Ascending aorta (tissue), 2 donors: ENCODE measurements at regions not wholly inside any gene's neighbourhood (a gene's known extent, or its start where the extent isn't known, plus 50 kb on each side); places are given as distances from the start of the nearest gene placed in this dataset.

Experiments
- DNase-seq, 2 donors: peaks; one replicate each; pipeline ENCODE4 v3.0.0-alpha.2; 2019; ENCODE audit warnings: low spot score in 2 of 2
- H3K27ac ChIP-seq, 2 donors: fragments of 200-600 bp; sonication (generic); one replicate each; pipeline ENCODE4 v1.5.1; 2016 to 2017; ENCODE audit warnings: mild to moderate bottlenecking in 1 of 2
- H3K27me3 ChIP-seq: fragments of 200-600 bp; sonication (generic); one replicate; pipeline ENCODE4 v1.5.1; 2017
- H3K36me3 ChIP-seq, 2 donors: fragments of 200-600 bp; sonication (generic); one replicate each; pipeline ENCODE4 v1.5.1; 2016
- H3K4me1 ChIP-seq, 2 donors: fragments of 200-600 bp; sonication (generic); one replicate each; pipeline ENCODE4 v1.5.1; 2016 to 2017; ENCODE audit warnings: mild to moderate bottlenecking in 1 of 2
- H3K4me3 ChIP-seq, 2 donors: fragments of 200-600 bp; sonication (generic); one replicate each; pipeline ENCODE4 v1.5.1; 2016 to 2017; ENCODE audit warnings: mild to moderate bottlenecking in 1 of 2
- H3K9me3 ChIP-seq, 2 donors: fragments of 200-600 bp; sonication (generic); one replicate each; pipeline ENCODE4 v1.5.1; 2016
- CTCF ChIP-seq, 3 experiments: fragments of 200-600 bp in 2 of 3; fragments of 450-650 bp in 1 of 3; sonication (generic) in 2 of 3; IDR thresholded peaks; one replicate each; pipeline ENCODE4 v1.5.1; 2016 to 2019; ENCODE audit warnings: antibody characterized with exemption in 3 of 3, mild to moderate bottlenecking in 1 of 3, moderate library complexity in 1 of 3
- intact Hi-C: fragments of 100-400 bp; cut with DNase I; formaldehyde crosslinking; loops from one replicate; pipeline ENCODE4 v1.15.1; 2023

GRCh38 chr9:106445107-106445506, 417.9 kb upstream of the ZNF462 start:
- intact Hi-C loops = no loop called here
- Histone ChIP-seq H3K36me3 (no peaks in the 10 kb centered on the region), H3K4me3 (no peak overlapping the region)

GRCh38 chr9:106449336-106449927, 413.5 kb upstream of the ZNF462 start:
- no peaks in the 10 kb centered on the region for H3K4me1 ChIP-seq
- intact Hi-C loops = no loop called here
- no peaks in the 10 kb centered on the region for H3K36me3 ChIP-seq
- H3K9me3 ChIP-seq = no peaks in the 10 kb centered on the region
- TF ChIP-seq CTCF (IDR thresholded peaks at IDR 0.05) = no peak
- no peak overlapping the region for H3K4me3 ChIP-seq
- no peaks in the 10 kb centered on the region for H3K27me3 ChIP-seq
- no peak overlapping the region for H3K27ac ChIP-seq
- DNase-seq = no peak

More at GRCh38 chr9:106445107-106445506, 417.9 kb upstream of the ZNF462 start:
- DNase-seq = no peak
- H3K9me3 ChIP-seq = no peaks in the 10 kb centered on the region
- no peaks in the 10 kb centered on the region for H3K4me1 ChIP-seq
- no peak overlapping the region for H3K27ac ChIP-seq
- TF ChIP-seq CTCF (IDR thresholded peaks at IDR 0.05) = no peak
- H3K27me3 ChIP-seq = no peaks in the 10 kb centered on the region

- Histone ChIP-seq H3K9me3 (no peaks in the 10 kb centered on the region), H3K27ac (no peak overlapping the region), H3K27me3 (no peaks in the 10 kb centered on the region), H3K4me1 (no peaks in the 10 kb centered on the region), H3K36me3 (no peaks in the 10 kb centered on the region), H3K4me3 (no peak overlapping the region)
- no peak for TF ChIP-seq CTCF (IDR thresholded peaks at IDR 0.05)
- DNase-seq = no peak
- intact Hi-C loops = no loop called here
Measured at GRCh38 chr9:106450549-106450948, 412.4 kb upstream of the ZNF462 start.

- Histone ChIP-seq H3K27ac (no peak overlapping the region), H3K9me3 (no peaks in the 10 kb centered on the region), H3K4me3 (no peak overlapping the region), H3K27me3 (no peaks in the 10 kb centered on the region), H3K4me1 (no peaks in the 10 kb centered on the region), H3K36me3 (no peaks in the 10 kb centered on the region)
- no peak for DNase-seq
- no peak for TF ChIP-seq CTCF (IDR thresholded peaks at IDR 0.05)
- intact Hi-C loops = no loop called here
Measured at GRCh38 chr9:106451223-106451622, 411.7 kb upstream of the ZNF462 start.

- Histone ChIP-seq H3K27ac (no peak overlapping the region), H3K36me3 (no peaks in the 10 kb centered on the region), H3K27me3 (no peaks in the 10 kb centered on the region), H3K4me1 (no peaks in the 10 kb centered on the region), H3K4me3 (no peak overlapping the region), H3K9me3 (no peaks in the 10 kb centered on the region)
- no peak for DNase-seq
- intact Hi-C loops = no loop called here
- no peak for TF ChIP-seq CTCF (IDR thresholded peaks at IDR 0.05)
Measured at GRCh38 chr9:106456581-106456980, 406.4 kb upstream of the ZNF462 start.
